PFSK-1 (cell line): ENCODE measurements at regions not wholly inside any gene's neighbourhood (a gene's known extent, or its start where the extent isn't known, plus 50 kb on each side); places are given as distances from the start of the nearest gene placed in this dataset.

ENCODE experiments used
- FOXP2 ChIP-seq: optimal IDR thresholded peaks from 2 replicates; pipeline ENCODE3; 2011; ENCODE audit warnings: borderline replicate concordance, control low read depth, inconsistent platforms; ENCODE audit not compliant: insufficient read depth; ENCODE audit errors: extremely low read length, extremely low read depth
- POLR2AphosphoS5 ChIP-seq: IDR thresholded peaks from 2 replicates; pipeline ENCODE4 v1.6.1; 2012; ENCODE audit warnings: low read depth, mild to moderate bottlenecking, control low read depth, low read length, moderate library complexity
- REST ChIP-seq, 2 experiments: IDR thresholded peaks; 2 replicates each; pipeline versions ENCODE4 v1.6.1 to v1.8.0; 2011 to 2012; ENCODE audit warnings: low read depth in 2 of 2, low read length in 2 of 2, control low read depth in 1 of 2, inconsistent platforms in 1 of 2, mild to moderate bottlenecking in 1 of 2, moderate library complexity in 1 of 2; ENCODE audit not compliant: insufficient read depth in 1 of 2
- SIN3A ChIP-seq: IDR thresholded peaks from 2 replicates; pipeline ENCODE4 v1.6.1; 2012; ENCODE audit warnings: mild to moderate bottlenecking, low read length, moderate library complexity, borderline replicate concordance; ENCODE audit not compliant: insufficient read depth
- TAF1 ChIP-seq: IDR thresholded peaks from 2 replicates; pipeline ENCODE4 v1.6.1; 2012; ENCODE audit warnings: low read length, control low read depth, borderline replicate concordance; ENCODE audit not compliant: insufficient read depth

- TF ChIP-seq SIN3A (no peak), REST (IDR thresholded peaks at IDR 0.05; ENCODE audit: insufficient read depth in 1 of 2, low read depth in 2 of 2, low read length in 2 of 2) (no peak), FOXP2 (no peak), TAF1 (no peak), POLR2AphosphoS5 (no peak)
These were observed 570.4 kb downstream of the TCERG1L start for GRCh38 chr10:130740915-130741750.

GRCh38 chr10:130741901-130742855 is 569.3 kb downstream of the TCERG1L start:
- no peak for TF ChIP-seq TAF1
- no peak for TF ChIP-seq POLR2AphosphoS5
- TF ChIP-seq SIN3A: no peak

- TF ChIP-seq REST (IDR thresholded peaks at IDR 0.05; ENCODE audit: insufficient read depth in 1 of 2, low read depth in 2 of 2, low read length in 2 of 2) (no peak), TAF1 (no peak), SIN3A (no peak), FOXP2 (no peak), POLR2AphosphoS5 (no peak)
These were observed 568.4 kb downstream of the TCERG1L start for GRCh38 chr10:130742941-130743675.

- TF ChIP-seq FOXP2: no peak
- TF ChIP-seq SIN3A: no peak
- no peak for TF ChIP-seq REST (IDR thresholded peaks at IDR 0.05; ENCODE audit: insufficient read depth in 1 of 2, low read depth in 2 of 2, low read length in 2 of 2)
- TF ChIP-seq POLR2AphosphoS5: no peak
- no peak for TF ChIP-seq TAF1
These were observed 567.7 kb downstream of the TCERG1L start for GRCh38 chr10:130743751-130744271.
